ENCODE measurements at regions not wholly inside any gene's neighbourhood (a gene's known extent, or its start where the extent isn't known, plus 50 kb on each side); places are given as distances from the start of the nearest gene placed in this dataset.

DNA sequence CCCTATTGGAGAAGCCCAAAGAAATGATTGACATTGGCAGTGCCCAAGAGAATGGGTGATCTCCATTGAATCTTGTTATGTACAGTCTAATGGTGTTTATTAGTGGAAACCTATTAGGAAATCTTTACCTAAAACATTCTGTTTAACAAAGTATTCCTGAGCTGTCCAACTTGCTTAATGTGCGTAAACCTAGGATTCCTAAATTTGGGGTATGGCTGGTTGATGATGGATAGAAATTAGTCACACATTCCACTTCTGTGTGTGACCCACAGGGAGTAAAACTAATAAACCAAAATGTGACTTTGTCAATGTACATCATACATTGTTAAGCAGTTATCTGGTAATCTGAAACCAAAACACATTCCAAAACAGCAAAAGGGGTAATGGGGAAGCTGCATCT lies 761.3 kb downstream of the FSCB start:
- no peak overlapping the region for H3K27ac Mint-ChIP-seq

DNA sequence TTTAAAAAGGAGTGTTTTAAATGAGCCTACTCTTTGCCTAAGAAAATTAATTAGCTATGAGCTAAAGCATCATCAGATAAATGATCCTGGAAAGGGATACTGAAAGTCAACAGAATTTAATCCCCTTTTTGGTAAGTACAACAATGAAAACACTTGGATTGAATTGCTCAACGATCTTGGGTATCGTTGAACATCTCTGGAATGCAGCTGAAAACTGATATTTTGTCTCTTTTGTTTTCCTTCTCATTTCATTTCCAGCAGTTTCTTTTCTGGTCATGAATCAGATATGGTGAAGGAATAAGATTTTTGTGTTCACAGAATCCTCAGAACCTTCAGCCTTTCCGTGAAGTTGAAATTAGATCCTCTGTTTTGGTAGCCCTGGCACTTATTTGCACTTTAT lies 771.2 kb downstream of the FSCB start:
- H3K9me3 Mint-ChIP-seq (ENCODE audit: insufficient read depth) = no peaks in the 10 kb centered on the region
- H2AFZ ChIP-seq (ENCODE audit: insufficient read depth, low read depth, low read length, poor library complexity, severe bottlenecking) = no peak overlapping the region
- intact Hi-C loops (cut with micrococcal nuclease) = no loop called here
- H3K4me2 ChIP-seq (replicated peaks; ENCODE audit: low read depth, low read length, poor library complexity, severe bottlenecking) = no peak overlapping the region
- no peaks in the 10 kb centered on the region for H3K9me3 ChIP-seq (ENCODE audit: control extremely low read depth in 1 of 3, control insufficient read depth in 2 of 3, insufficient read depth in 1 of 3, low read length in 2 of 3)
- H3K9ac ChIP-seq (ENCODE audit: low read length) = no peak overlapping the region
- H3K4me3 ChIP-seq (ENCODE audit: control extremely low read depth in 1 of 5, extremely low read depth in 1 of 5, insufficient read depth in 1 of 5, low read depth in 2 of 5, low read length in 4 of 5) = no peak overlapping the region
- H3K36me3 ChIP-seq (replicated peaks in 1 of 2; ENCODE audit: control extremely low read depth in 1 of 2, control insufficient read depth in 1 of 2, extremely low read depth in 1 of 2, insufficient read depth in 2 of 2, low read length in 1 of 2) = no peaks in the 10 kb centered on the region
- 90% methylated on average over 2 of the region's 3 CpGs for WGBS (ENCODE audit: insufficient coverage)
- H3K27me3 Mint-ChIP-seq = no peaks in the 10 kb centered on the region
- DNase-seq (no peak), ATAC-seq (ENCODE audit: low read depth) (no peak)
- no peaks in the 10 kb centered on the region for H3K4me1 ChIP-seq (ENCODE audit: control insufficient read depth in 2 of 2, insufficient read depth in 2 of 2, low read length in 2 of 2)
- no peaks in the 10 kb centered on the region for H3K4me1 Mint-ChIP-seq
- no peaks in the 10 kb centered on the region for H4K20me1 ChIP-seq (ENCODE audit: control insufficient read depth, insufficient read depth, low read length, poor library complexity, severe bottlenecking)
- no peak overlapping the region for H3K27ac ChIP-seq (ENCODE audit: low read length in 2 of 2)
- ChIA-PET POLR2A (no interaction called here), CTCF (interaction anchor here (0.7 kb wide), 1 partner anchor 426 kb away, joined by 3 read pairs; no protein-coding TSS in a partner anchor)
- no peak for TF ChIP-seq EZH2 (IDR thresholded peaks at IDR 0.05; ENCODE audit: borderline replicate concordance, insufficient read depth, low read depth, low read length, poor library complexity, severe bottlenecking)
- TF ChIP-seq, protein P1, sequence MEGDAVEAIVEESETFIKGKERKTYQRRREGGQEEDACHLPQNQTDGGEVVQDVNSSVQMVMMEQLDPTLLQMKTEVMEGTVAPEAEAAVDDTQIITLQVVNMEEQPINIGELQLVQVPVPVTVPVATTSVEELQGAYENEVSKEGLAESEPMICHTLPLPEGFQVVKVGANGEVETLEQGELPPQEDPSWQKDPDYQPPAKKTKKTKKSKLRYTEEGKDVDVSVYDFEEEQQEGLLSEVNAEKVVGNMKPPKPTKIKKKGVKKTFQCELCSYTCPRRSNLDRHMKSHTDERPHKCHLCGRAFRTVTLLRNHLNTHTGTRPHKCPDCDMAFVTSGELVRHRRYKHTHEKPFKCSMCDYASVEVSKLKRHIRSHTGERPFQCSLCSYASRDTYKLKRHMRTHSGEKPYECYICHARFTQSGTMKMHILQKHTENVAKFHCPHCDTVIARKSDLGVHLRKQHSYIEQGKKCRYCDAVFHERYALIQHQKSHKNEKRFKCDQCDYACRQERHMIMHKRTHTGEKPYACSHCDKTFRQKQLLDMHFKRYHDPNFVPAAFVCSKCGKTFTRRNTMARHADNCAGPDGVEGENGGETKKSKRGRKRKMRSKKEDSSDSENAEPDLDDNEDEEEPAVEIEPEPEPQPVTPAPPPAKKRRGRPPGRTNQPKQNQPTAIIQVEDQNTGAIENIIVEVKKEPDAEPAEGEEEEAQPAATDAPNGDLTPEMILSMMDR (IDR thresholded peaks at IDR 0.05) = no peak
- no peak overlapping the region for H3K27ac Mint-ChIP-seq
- H3K79me2 ChIP-seq (ENCODE audit: control insufficient read depth, insufficient read depth, low read length) = no peaks in the 10 kb centered on the region
- H3K4me3 Mint-ChIP-seq = no peak overlapping the region
- H3K27me3 ChIP-seq (replicated peaks in 1 of 4; ENCODE audit: control extremely low read depth in 1 of 4, control insufficient read depth in 3 of 4, insufficient read depth in 4 of 4, low read length in 3 of 4) = no peaks in the 10 kb centered on the region

More for the DNA sequence above, 761.3 kb downstream of the FSCB start:
- no CpG with 5 or more reads among the region's 1 CpG for WGBS (ENCODE audit: insufficient coverage)
- Mint-ChIP-seq H3K4me1 (no peaks in the 10 kb centered on the region), H3K9me3 (ENCODE audit: insufficient read depth) (no peaks in the 10 kb centered on the region), H3K27me3 (no peaks in the 10 kb centered on the region), H3K4me3 (no peak overlapping the region)
- TF ChIP-seq, protein P1 (IDR thresholded peaks at IDR 0.05) = no peak
- TF ChIP-seq EZH2 (IDR thresholded peaks at IDR 0.05; ENCODE audit: borderline replicate concordance, insufficient read depth, low read depth, low read length, poor library complexity, severe bottlenecking) = no peak
- Histone ChIP-seq H3K4me1 (ENCODE audit: control insufficient read depth in 2 of 2, insufficient read depth in 2 of 2, low read length in 2 of 2) (no peaks in the 10 kb centered on the region), H3K27me3 (replicated peaks in 1 of 4; ENCODE audit: control extremely low read depth in 1 of 4, control insufficient read depth in 3 of 4, insufficient read depth in 4 of 4, low read length in 3 of 4) (no peaks in the 10 kb centered on the region), H3K9me3 (ENCODE audit: control extremely low read depth in 1 of 3, control insufficient read depth in 2 of 3, insufficient read depth in 1 of 3, low read length in 2 of 3) (peaks cover 0 to 1% (median 0%) of the 10 kb centered on the region in 3 donors), H4K20me1 (ENCODE audit: control insufficient read depth, insufficient read depth, low read length, poor library complexity, severe bottlenecking) (no peaks in the 10 kb centered on the region), H3K9ac (ENCODE audit: low read length) (no peak overlapping the region), H3K4me2 (replicated peaks; ENCODE audit: low read depth, low read length, poor library complexity, severe bottlenecking) (no peak overlapping the region), H2AFZ (ENCODE audit: insufficient read depth, low read depth, low read length, poor library complexity, severe bottlenecking) (no peak overlapping the region), H3K27ac (ENCODE audit: low read length in 2 of 2) (no peak overlapping the region), H3K4me3 (ENCODE audit: control extremely low read depth in 1 of 5, extremely low read depth in 1 of 5, insufficient read depth in 1 of 5, low read depth in 2 of 5, low read length in 4 of 5) (no peak overlapping the region), H3K79me2 (ENCODE audit: control insufficient read depth, insufficient read depth, low read length) (no peaks in the 10 kb centered on the region), H3K36me3 (replicated peaks in 1 of 2; ENCODE audit: control extremely low read depth in 1 of 2, control insufficient read depth in 1 of 2, extremely low read depth in 1 of 2, insufficient read depth in 2 of 2, low read length in 1 of 2) (no peaks in the 10 kb centered on the region)
- CTCF ChIA-PET = no interaction called here
- POLR2A ChIA-PET = no interaction called here
- DNase-seq = no peak
- intact Hi-C loops (cut with micrococcal nuclease) = no loop called here
- no peak for ATAC-seq (ENCODE audit: low read depth)

Measured in B cell (primary cell).